ENCODE measurements at regions not wholly inside any gene's neighbourhood (a gene's known extent, or its start where the extent isn't known, plus 50 kb on each side); places are given as distances from the start of the nearest gene placed in this dataset.

- H3K36me3 Mint-ChIP-seq (ENCODE audit: insufficient read depth) = no peaks in the 10 kb centered on the region
- H3K4me1 Mint-ChIP-seq (ENCODE audit: low read depth) = peaks cover 11% of the 10 kb centered on the region
- H3K4me3 Mint-ChIP-seq (ENCODE audit: low read depth) = no peak overlapping the region
- TF ChIP-seq CTCF (IDR thresholded peaks at IDR 0.05; ENCODE audit: unreplicated experiment) = no peak
- H3K27ac Mint-ChIP-seq = no peak overlapping the region
- peaks cover 4% of the 10 kb centered on the region for H3K9me3 Mint-ChIP-seq (ENCODE audit: low read depth)
- no peaks in the 10 kb centered on the region for H3K27me3 Mint-ChIP-seq
- DNase-seq (ENCODE audit: low spot score, unreplicated experiment) = no peak
Measured at GRCh38 chr17:15161395-15161794, 103.7 kb downstream of the PMP22 start.

GRCh38 chr17:15157051-15157450 is 108.1 kb downstream of the PMP22 start:
- H3K36me3 Mint-ChIP-seq (ENCODE audit: insufficient read depth) = no peaks in the 10 kb centered on the region
- no peak overlapping the region for H3K27ac Mint-ChIP-seq
- no peaks in the 10 kb centered on the region for H3K27me3 Mint-ChIP-seq
- peaks cover 26% of the 10 kb centered on the region for H3K4me1 Mint-ChIP-seq (ENCODE audit: low read depth)
- H3K4me3 Mint-ChIP-seq (ENCODE audit: low read depth) = no peak overlapping the region
- no peak for DNase-seq (ENCODE audit: low spot score, unreplicated experiment)
- peaks cover 11% of the 10 kb centered on the region for H3K9me3 Mint-ChIP-seq (ENCODE audit: low read depth)
- TF ChIP-seq CTCF (IDR thresholded peaks at IDR 0.05; ENCODE audit: unreplicated experiment) = no peak

GRCh38 chr17:15154618-15155017 is 110.5 kb downstream of the PMP22 start:
- DNase-seq (ENCODE audit: low spot score, unreplicated experiment) = no peak
- H3K4me3 Mint-ChIP-seq (ENCODE audit: low read depth) = no peak overlapping the region
- no peak for TF ChIP-seq CTCF (IDR thresholded peaks at IDR 0.05; ENCODE audit: unreplicated experiment)
- no peaks in the 10 kb centered on the region for H3K27me3 Mint-ChIP-seq
- H3K4me1 Mint-ChIP-seq (ENCODE audit: low read depth) = peaks cover 30% of the 10 kb centered on the region
- no peak overlapping the region for H3K27ac Mint-ChIP-seq
- no peaks in the 10 kb centered on the region for H3K36me3 Mint-ChIP-seq (ENCODE audit: insufficient read depth)
- peaks cover 11% of the 10 kb centered on the region for H3K9me3 Mint-ChIP-seq (ENCODE audit: low read depth)

GRCh38 chr17:15145621-15146020 is 119.5 kb downstream of the PMP22 start:
- peaks cover 11% of the 10 kb centered on the region for H3K9me3 Mint-ChIP-seq (ENCODE audit: low read depth)
- no peaks in the 10 kb centered on the region for H3K27me3 Mint-ChIP-seq
- no peaks in the 10 kb centered on the region for H3K4me1 Mint-ChIP-seq (ENCODE audit: low read depth)
- no peak for DNase-seq (ENCODE audit: low spot score, unreplicated experiment)
- no peak for TF ChIP-seq CTCF (IDR thresholded peaks at IDR 0.05; ENCODE audit: unreplicated experiment)
- H3K36me3 Mint-ChIP-seq (ENCODE audit: insufficient read depth) = peaks cover 3% of the 10 kb centered on the region
- no peak overlapping the region for H3K4me3 Mint-ChIP-seq (ENCODE audit: low read depth)
- no peak overlapping the region for H3K27ac Mint-ChIP-seq

- Mint-ChIP-seq H3K36me3 (ENCODE audit: insufficient read depth) (peaks cover 3% of the 10 kb centered on the region), H3K27ac (no peak overlapping the region), H3K4me3 (ENCODE audit: low read depth) (no peak overlapping the region), H3K27me3 (no peaks in the 10 kb centered on the region), H3K4me1 (ENCODE audit: low read depth) (no peaks in the 10 kb centered on the region), H3K9me3 (ENCODE audit: low read depth) (peaks cover 11% of the 10 kb centered on the region)
- TF ChIP-seq CTCF (IDR thresholded peaks at IDR 0.05; ENCODE audit: unreplicated experiment) = no peak
- no peak for DNase-seq (ENCODE audit: low spot score, unreplicated experiment)
Measured at GRCh38 chr17:15143524-15143923, 121.6 kb downstream of the PMP22 start.
